ENCODE measurements at regions not wholly inside any gene's neighbourhood (a gene's known extent, or its start where the extent isn't known, plus 50 kb on each side); places are given as distances from the start of the nearest gene placed in this dataset.

- Histone ChIP-seq H3K9me3 (ENCODE audit: control insufficient read depth, insufficient read depth, low read length) (no peaks in the 10 kb centered on the region), H3K4me1 (ENCODE audit: control insufficient read depth, insufficient read depth, low read length) (no peaks in the 10 kb centered on the region; the same call in 1 of the 2 replicates), H3K4me3 (ENCODE audit: low read depth, low read length) (no peak overlapping the region), H3K36me3 (ENCODE audit: control insufficient read depth, insufficient read depth, low read length) (no peaks in the 10 kb centered on the region), H3K27ac (ENCODE audit: low read depth, low read length) (no peak overlapping the region), H3K9ac (ENCODE audit: low read depth, low read length) (no peak overlapping the region), H3K27me3 (ENCODE audit: control insufficient read depth, insufficient read depth, low read length) (no peaks in the 10 kb centered on the region)
These were observed 1022.5 kb upstream of the ADGRL2 start for GRCh38 chr1:80778094-80778840.

GRCh38 chr1:80776266-80776665 lies 1024.5 kb upstream of the ADGRL2 start:
- no peaks in the 10 kb centered on the region; the same call in 1 of the 2 replicates for H3K4me1 ChIP-seq (ENCODE audit: control insufficient read depth, insufficient read depth, low read length)
- H3K4me3 ChIP-seq (ENCODE audit: low read depth, low read length): no peak overlapping the region
- no peaks in the 10 kb centered on the region for H3K36me3 ChIP-seq (ENCODE audit: control insufficient read depth, insufficient read depth, low read length)
- H3K27ac ChIP-seq (ENCODE audit: low read depth, low read length): no peak overlapping the region
- no peaks in the 10 kb centered on the region for H3K27me3 ChIP-seq (ENCODE audit: control insufficient read depth, insufficient read depth, low read length)
- no peaks in the 10 kb centered on the region for H3K9me3 ChIP-seq (ENCODE audit: control insufficient read depth, insufficient read depth, low read length)
- no peak overlapping the region for H3K9ac ChIP-seq (ENCODE audit: low read depth, low read length)

- peaks cover 6% of the 10 kb centered on the region; the same call in 1 of the 2 replicates for H3K4me1 ChIP-seq (ENCODE audit: control insufficient read depth, insufficient read depth, low read length)
- no peak overlapping the region for H3K9ac ChIP-seq (ENCODE audit: low read depth, low read length)
- H3K36me3 ChIP-seq (ENCODE audit: control insufficient read depth, insufficient read depth, low read length): no peaks in the 10 kb centered on the region
- H3K9me3 ChIP-seq (ENCODE audit: control insufficient read depth, insufficient read depth, low read length): no peaks in the 10 kb centered on the region
- H3K27me3 ChIP-seq (ENCODE audit: control insufficient read depth, insufficient read depth, low read length): no peaks in the 10 kb centered on the region
- H3K27ac ChIP-seq (ENCODE audit: low read depth, low read length): no peak overlapping the region
- no peak overlapping the region for H3K4me3 ChIP-seq (ENCODE audit: low read depth, low read length)
These were observed 1031.5 kb upstream of the ADGRL2 start for GRCh38 chr1:80769208-80769750.

- no peak overlapping the region for H3K27ac ChIP-seq (ENCODE audit: low read depth, low read length)
- H3K9ac ChIP-seq (ENCODE audit: low read depth, low read length): no peak overlapping the region
- no peaks in the 10 kb centered on the region for H3K36me3 ChIP-seq (ENCODE audit: control insufficient read depth, insufficient read depth, low read length)
- H3K4me1 ChIP-seq (ENCODE audit: control insufficient read depth, insufficient read depth, low read length): peaks cover 6% of the 10 kb centered on the region; the same call in 1 of the 2 replicates
- H3K9me3 ChIP-seq (ENCODE audit: control insufficient read depth, insufficient read depth, low read length): no peaks in the 10 kb centered on the region
- H3K27me3 ChIP-seq (ENCODE audit: control insufficient read depth, insufficient read depth, low read length): no peaks in the 10 kb centered on the region
- no peak overlapping the region for H3K4me3 ChIP-seq (ENCODE audit: low read depth, low read length)
These were observed 1033.0 kb upstream of the ADGRL2 start for GRCh38 chr1:80767711-80768110.

- no peak overlapping the region for H3K4me3 ChIP-seq (ENCODE audit: low read depth, low read length)
- no peak overlapping the region for H3K27ac ChIP-seq (ENCODE audit: low read depth, low read length)
- no peaks in the 10 kb centered on the region for H3K4me1 ChIP-seq (ENCODE audit: control insufficient read depth, insufficient read depth, low read length)
- no peaks in the 10 kb centered on the region for H3K27me3 ChIP-seq (ENCODE audit: control insufficient read depth, insufficient read depth, low read length)
- no peaks in the 10 kb centered on the region for H3K9me3 ChIP-seq (ENCODE audit: control insufficient read depth, insufficient read depth, low read length)
- H3K36me3 ChIP-seq (ENCODE audit: control insufficient read depth, insufficient read depth, low read length): no peaks in the 10 kb centered on the region
- no peak overlapping the region for H3K9ac ChIP-seq (ENCODE audit: low read depth, low read length)
These were observed 1041.4 kb upstream of the ADGRL2 start for GRCh38 chr1:80759354-80759753.

GRCh38 chr1:80755944-80756343 lies 1044.8 kb upstream of the ADGRL2 start:
- no peak overlapping the region for H3K27ac ChIP-seq (ENCODE audit: low read depth, low read length)

GRCh38 chr1:80751204-80751603 lies 1049.5 kb upstream of the ADGRL2 start:
- Histone ChIP-seq H3K9me3 (ENCODE audit: control insufficient read depth, insufficient read depth, low read length) (no peaks in the 10 kb centered on the region; the same call in 1 of the 2 replicates), H3K9ac (ENCODE audit: low read depth, low read length) (no peak overlapping the region), H3K4me3 (ENCODE audit: low read depth, low read length) (no peak overlapping the region), H3K27ac (ENCODE audit: low read depth, low read length) (no peak overlapping the region), H3K27me3 (ENCODE audit: control insufficient read depth, insufficient read depth, low read length) (no peaks in the 10 kb centered on the region), H3K36me3 (ENCODE audit: control insufficient read depth, insufficient read depth, low read length) (no peaks in the 10 kb centered on the region), H3K4me1 (ENCODE audit: control insufficient read depth, insufficient read depth, low read length) (no peaks in the 10 kb centered on the region)

More at GRCh38 chr1:80755944-80756343, 1044.8 kb upstream of the ADGRL2 start:
- Histone ChIP-seq H3K4me1 (ENCODE audit: control insufficient read depth, insufficient read depth, low read length) (no peaks in the 10 kb centered on the region), H3K9ac (ENCODE audit: low read depth, low read length) (no peak overlapping the region), H3K4me3 (ENCODE audit: low read depth, low read length) (no peak overlapping the region), H3K27me3 (ENCODE audit: control insufficient read depth, insufficient read depth, low read length) (no peaks in the 10 kb centered on the region), H3K36me3 (ENCODE audit: control insufficient read depth, insufficient read depth, low read length) (no peaks in the 10 kb centered on the region), H3K9me3 (ENCODE audit: control insufficient read depth, insufficient read depth, low read length) (no peaks in the 10 kb centered on the region; the same call in 1 of the 2 replicates)

- Histone ChIP-seq H3K9me3 (ENCODE audit: control insufficient read depth, insufficient read depth, low read length) (no peaks in the 10 kb centered on the region), H3K27me3 (ENCODE audit: control insufficient read depth, insufficient read depth, low read length) (no peaks in the 10 kb centered on the region), H3K9ac (ENCODE audit: low read depth, low read length) (no peak overlapping the region), H3K36me3 (ENCODE audit: control insufficient read depth, insufficient read depth, low read length) (no peaks in the 10 kb centered on the region), H3K4me1 (ENCODE audit: control insufficient read depth, insufficient read depth, low read length) (no peaks in the 10 kb centered on the region), H3K27ac (ENCODE audit: low read depth, low read length) (no peak overlapping the region), H3K4me3 (ENCODE audit: low read depth, low read length) (no peak overlapping the region)
These were observed 1069.4 kb upstream of the ADGRL2 start for GRCh38 chr1:80731241-80731894.

- Histone ChIP-seq H3K4me3 (ENCODE audit: low read depth, low read length) (no peak overlapping the region), H3K27ac (ENCODE audit: low read depth, low read length) (no peak overlapping the region), H3K9me3 (ENCODE audit: control insufficient read depth, insufficient read depth, low read length) (no peaks in the 10 kb centered on the region), H3K36me3 (ENCODE audit: control insufficient read depth, insufficient read depth, low read length) (no peaks in the 10 kb centered on the region), H3K4me1 (ENCODE audit: control insufficient read depth, insufficient read depth, low read length) (no peaks in the 10 kb centered on the region), H3K9ac (ENCODE audit: low read depth, low read length) (no peak overlapping the region), H3K27me3 (ENCODE audit: control insufficient read depth, insufficient read depth, low read length) (no peaks in the 10 kb centered on the region)
These were observed 1078.1 kb upstream of the ADGRL2 start for GRCh38 chr1:80722611-80723010.

- Histone ChIP-seq H3K36me3 (ENCODE audit: control insufficient read depth, insufficient read depth, low read length) (no peaks in the 10 kb centered on the region), H3K9me3 (ENCODE audit: control insufficient read depth, insufficient read depth, low read length) (no peaks in the 10 kb centered on the region), H3K27me3 (ENCODE audit: control insufficient read depth, insufficient read depth, low read length) (no peaks in the 10 kb centered on the region), H3K27ac (ENCODE audit: low read depth, low read length) (no peak overlapping the region), H3K4me3 (ENCODE audit: low read depth, low read length) (no peak overlapping the region), H3K4me1 (ENCODE audit: control insufficient read depth, insufficient read depth, low read length) (peaks cover 3% of the 10 kb centered on the region), H3K9ac (ENCODE audit: low read depth, low read length) (no peak overlapping the region)
These were observed 1094.2 kb upstream of the ADGRL2 start for GRCh38 chr1:80706526-80706925.

- H3K9ac ChIP-seq (ENCODE audit: low read depth, low read length): no peak overlapping the region
- H3K9me3 ChIP-seq (ENCODE audit: control insufficient read depth, insufficient read depth, low read length): no peaks in the 10 kb centered on the region
- no peaks in the 10 kb centered on the region for H3K36me3 ChIP-seq (ENCODE audit: control insufficient read depth, insufficient read depth, low read length)
- H3K27ac ChIP-seq (ENCODE audit: low read depth, low read length): no peak overlapping the region
- H3K4me3 ChIP-seq (ENCODE audit: low read depth, low read length): no peak overlapping the region
- peaks cover 28% of the 10 kb centered on the region for H3K4me1 ChIP-seq (ENCODE audit: control insufficient read depth, insufficient read depth, low read length)
- H3K27me3 ChIP-seq (ENCODE audit: control insufficient read depth, insufficient read depth, low read length): no peaks in the 10 kb centered on the region
These were observed 1122.3 kb upstream of the ADGRL2 start for GRCh38 chr1:80678438-80678837.

Data from HUES48 (cell line).